ENCODE measurements at regions not wholly inside any gene's neighbourhood (a gene's known extent, or its start where the extent isn't known, plus 50 kb on each side); places are given as distances from the start of the nearest gene placed in this dataset.

GRCh38 chr6:24057030-24057429 lies 69.0 kb upstream of the NRSN1 start:
- TF ChIP-seq POLR2A (IDR thresholded peaks at IDR 0.05) (no peak), CTCF (IDR thresholded peaks at IDR 0.05) (no peak)
